Fibroblast of skin of abdomen (primary cell): ENCODE measurements at regions not wholly inside any gene's neighbourhood (a gene's known extent, or its start where the extent isn't known, plus 50 kb on each side); places are given as distances from the start of the nearest gene placed in this dataset.

Source experiments
- DNase-seq: peaks from one replicate; pipeline ENCODE4 v3.0.0-alpha.2; 2013

- no peak for DNase-seq
These were observed 51.4 kb upstream of the SOX2 start for GRCh38 chr3:181660337-181660736.

DNA sequence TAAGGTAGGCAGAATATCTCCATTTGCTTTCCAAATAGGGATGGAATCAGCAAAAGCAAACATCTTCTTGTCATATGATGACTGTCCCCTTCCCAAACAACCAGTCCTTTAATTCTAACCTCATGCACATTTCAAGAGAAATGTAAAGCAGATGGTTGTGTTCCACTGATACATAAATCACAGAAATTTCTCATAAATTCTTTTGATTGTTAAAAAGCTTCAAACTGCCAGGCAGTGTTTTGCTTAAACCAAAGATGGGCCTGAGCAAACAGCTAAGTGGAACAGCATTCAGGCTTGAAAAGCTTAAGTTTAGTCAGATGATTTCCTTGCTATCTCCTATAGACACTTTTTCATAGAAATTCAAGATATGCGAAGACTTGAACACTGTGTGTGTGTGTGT lies 74.3 kb upstream of the SOX2 start:
- DNase-seq, result peak; percentile 42

GRCh38 chr3:181637056-181637455 lies 74.7 kb upstream of the SOX2 start:
- no peak for DNase-seq

GRCh38 chr3:181635141-181635540 lies 76.6 kb upstream of the SOX2 start:
- DNase-seq, result no peak

- no peak for DNase-seq
These were observed 78.2 kb upstream of the SOX2 start for GRCh38 chr3:181633556-181633955.

- no peak for DNase-seq
These were observed 79.8 kb upstream of the SOX2 start for GRCh38 chr3:181631901-181632300.

DNA sequence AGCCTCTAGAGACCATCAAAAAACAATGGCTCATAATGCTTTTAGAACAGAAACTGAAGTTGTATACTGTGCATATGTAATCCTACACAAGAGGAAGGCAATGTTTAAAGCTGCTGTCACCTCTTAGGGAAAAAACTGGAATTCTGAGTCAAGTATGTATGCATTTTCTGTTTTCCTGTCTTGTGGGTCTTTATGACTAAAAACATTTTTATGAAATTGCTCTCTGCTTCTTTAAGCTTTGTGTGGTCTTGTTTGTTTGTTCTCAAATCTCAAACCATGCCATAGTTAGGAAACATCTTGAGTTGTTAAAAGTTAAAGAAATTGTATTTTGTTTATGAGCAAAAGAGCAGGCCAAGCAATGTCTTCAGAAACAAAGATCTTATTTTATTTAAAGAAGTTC lies 80.9 kb upstream of the SOX2 start:
- DNase-seq, result peak; percentile 31

DNA sequence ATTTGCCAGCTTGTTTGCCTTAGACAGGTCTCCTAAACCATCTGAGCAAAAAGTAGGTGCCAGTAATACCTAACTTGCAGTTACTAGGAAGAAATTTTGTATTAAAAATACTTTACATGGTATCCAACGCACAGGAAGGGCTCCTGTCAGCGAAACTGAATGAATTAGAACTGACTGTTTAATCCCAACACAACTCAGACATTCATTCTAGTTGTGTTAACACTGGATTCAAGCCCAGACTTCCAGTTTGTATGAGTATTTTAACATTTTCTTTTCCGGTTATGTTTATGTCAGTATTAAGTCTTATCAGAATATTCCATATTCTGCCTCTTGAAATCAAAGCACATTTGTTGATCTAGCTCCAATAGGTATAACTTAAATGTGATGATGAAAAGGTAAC lies 82.0 kb upstream of the SOX2 start:
- DNase-seq, result peak; percentile 10

GRCh38 chr3:181629029-181629428 lies 82.7 kb upstream of the SOX2 start:
- peak; percentile 81 for DNase-seq

DNA sequence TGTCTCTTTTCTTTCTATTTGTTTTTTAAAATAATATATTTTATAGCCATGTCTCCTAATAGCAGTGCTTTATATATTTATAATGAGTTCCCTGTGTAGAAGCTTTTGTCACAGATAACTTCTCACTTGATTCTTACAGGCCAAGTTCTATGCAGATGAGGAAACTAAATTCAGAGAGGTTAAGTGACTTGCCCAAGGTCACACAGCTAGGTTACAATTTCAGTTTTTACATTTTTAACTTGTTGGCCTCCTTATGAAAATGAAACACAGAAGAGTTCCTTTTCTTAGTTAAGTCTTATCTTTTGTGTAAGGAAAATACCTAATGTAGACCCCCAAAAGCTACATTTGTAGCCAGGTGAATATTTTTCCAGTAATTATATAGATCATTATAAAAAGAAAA lies 83.3 kb upstream of the SOX2 start:
- DNase-seq, result no peak

- DNase-seq, result no peak
These were observed 85.7 kb upstream of the SOX2 start for GRCh38 chr3:181626036-181626435.

DNA sequence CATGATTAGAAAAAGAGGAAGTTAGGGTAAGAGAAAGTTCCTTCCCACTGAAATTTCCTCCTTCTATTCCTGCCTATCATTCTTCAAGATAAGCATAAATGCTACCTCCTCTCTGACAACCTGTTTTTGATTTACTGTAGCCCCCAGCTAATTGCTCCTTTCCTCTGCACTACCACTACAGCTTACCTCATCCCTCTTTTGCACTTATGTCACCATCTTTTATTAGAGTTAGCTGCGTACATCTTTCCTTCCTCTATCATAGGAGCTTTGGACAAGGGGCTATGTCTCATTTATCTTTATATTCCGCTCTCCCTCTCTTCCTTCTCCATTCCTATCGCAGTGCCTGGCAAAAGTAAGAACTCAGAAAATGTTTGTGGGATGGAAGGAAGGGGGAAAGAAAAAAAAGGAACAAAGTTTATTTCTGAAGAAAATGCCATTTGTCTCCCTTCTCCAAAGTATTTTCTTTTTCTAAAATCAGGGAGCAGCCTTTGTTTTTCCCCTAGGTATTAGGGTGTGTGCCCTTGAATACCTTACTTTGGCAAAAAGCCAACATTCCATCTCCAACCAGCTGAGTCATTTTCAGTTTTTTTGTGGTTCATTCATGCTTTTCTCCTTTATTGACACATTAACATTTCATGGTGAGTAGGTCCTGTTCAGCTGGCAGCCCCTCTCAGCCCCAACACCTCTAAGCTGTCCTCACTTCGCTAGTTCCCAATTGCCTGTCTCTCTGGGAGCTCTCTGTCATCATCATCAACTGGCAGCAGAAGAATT lies 87.6 kb upstream of the SOX2 start:
- DNase-seq, result peak; percentile 56

DNA sequence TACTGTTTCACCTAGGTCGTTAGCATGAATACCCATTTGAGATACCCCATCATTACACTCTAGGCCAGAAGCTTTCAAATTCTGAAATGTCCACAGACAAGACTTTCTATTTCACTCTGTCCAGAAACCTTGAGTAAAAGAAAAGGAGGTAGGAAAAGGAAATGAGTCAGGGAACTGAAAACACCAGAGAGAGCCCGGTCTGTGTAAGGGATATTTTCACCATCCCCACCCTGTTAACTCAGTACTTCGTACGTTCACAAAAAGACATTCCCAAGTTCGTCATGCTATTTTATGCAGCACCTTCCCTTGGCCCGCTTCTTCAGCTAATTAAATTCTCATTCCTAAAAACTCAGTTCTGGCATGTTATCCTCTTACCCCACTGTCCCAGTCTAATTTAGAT lies 89.4 kb upstream of the SOX2 start:
- DNase-seq, result peak; percentile 28

GRCh38 chr3:181619897-181620296 lies 91.8 kb upstream of the SOX2 start:
- no peak for DNase-seq

- no peak for DNase-seq
These were observed 93.5 kb upstream of the SOX2 start for GRCh38 chr3:181618260-181618659.

GRCh38 chr3:181616088-181617070 lies 95.3 kb upstream of the SOX2 start:
- DNase-seq, result no peak

GRCh38 chr3:181615666-181616065 lies 96.1 kb upstream of the SOX2 start:
- DNase-seq, result no peak

DNA sequence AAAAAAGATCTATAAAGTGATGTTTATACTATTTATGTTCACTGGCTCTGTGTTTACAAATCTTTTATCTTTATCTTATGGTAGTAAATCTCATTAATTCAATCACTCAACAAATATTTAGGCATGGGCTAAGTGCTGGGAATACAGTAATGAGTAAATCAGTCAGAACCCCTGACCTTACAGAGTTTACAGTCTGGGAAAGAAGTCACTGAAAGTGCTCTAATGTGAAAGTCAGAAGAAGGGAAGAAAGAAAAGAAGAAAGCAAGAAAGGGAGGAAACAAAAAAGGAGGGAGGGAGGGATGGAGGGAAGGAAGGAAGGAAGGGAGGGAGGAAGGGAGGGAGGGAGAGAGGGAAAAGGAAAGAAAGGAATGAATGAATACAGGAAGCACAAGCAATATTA lies 96.8 kb upstream of the SOX2 start:
- no peak for DNase-seq

- no peak for DNase-seq
These were observed 97.9 kb upstream of the SOX2 start for GRCh38 chr3:181613813-181614212.

GRCh38 chr3:181613191-181613590 lies 98.5 kb upstream of the SOX2 start:
- no peak for DNase-seq

- DNase-seq, result no peak
These were observed 100.8 kb upstream of the SOX2 start for GRCh38 chr3:181610973-181611265.

- no peak for DNase-seq
These were observed 101.4 kb upstream of the SOX2 start for GRCh38 chr3:181610083-181610972.
